RCC 7860 (cell line): ENCODE measurements at regions not wholly inside any gene's neighbourhood (a gene's known extent, or its start where the extent isn't known, plus 50 kb on each side); places are given as distances from the start of the nearest gene placed in this dataset.

ENCODE experiments used
- DNase-seq: peaks from one replicate; pipeline ENCODE4 v3.0.0-alpha.2; 2015; ENCODE audit warnings: low spot score
- FAIRE-seq: peaks from 2 replicates; lab custom pipeline; 2012; peaks lifted over from hg19 to GRCh38; lab: Jason Lieb, UNC

- DNase-seq = no peak
- no peak for FAIRE-seq
Observed at GRCh38 chr7:15885678-15886077, 199.2 kb upstream of the MEOX2 start.

- DNase-seq (no peak), FAIRE-seq (no peak)
Observed at GRCh38 chr7:15874774-15875173, 188.3 kb upstream of the MEOX2 start.

- no peak for FAIRE-seq
- DNase-seq = no peak
Observed at GRCh38 chr7:15870347-15870746, 183.9 kb upstream of the MEOX2 start.

DNA sequence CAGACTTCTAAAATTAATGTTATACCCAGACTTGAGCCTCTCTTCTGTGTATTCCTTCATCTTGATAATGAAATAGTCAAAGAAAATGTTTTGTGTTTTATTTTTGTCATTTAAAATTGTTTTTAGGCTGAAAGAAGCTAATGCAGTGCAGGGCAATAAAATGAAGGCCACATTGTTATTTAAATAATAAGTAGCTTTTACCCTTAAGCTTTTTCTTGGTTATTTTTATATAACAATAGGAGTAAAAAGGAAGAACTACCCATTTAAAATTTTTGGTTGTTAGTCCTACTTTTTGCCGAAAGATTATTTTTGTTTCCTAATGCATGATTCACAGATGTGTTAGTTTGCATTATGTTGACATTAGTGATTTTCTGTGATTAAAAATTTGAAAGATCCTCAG, 181.0 kb upstream of the MEOX2 start:
- FAIRE-seq = no peak
- DNase-seq = no peak

GRCh38 chr7:15866753-15867152, 180.3 kb upstream of the MEOX2 start:
- DNase-seq = no peak
- FAIRE-seq = no peak

- DNase-seq (no peak), FAIRE-seq (no peak)
Observed at GRCh38 chr7:15864626-15864991, 178.1 kb upstream of the MEOX2 start.

- DNase-seq (no peak), FAIRE-seq (no peak)
Observed at GRCh38 chr7:15863951-15864625, 177.6 kb upstream of the MEOX2 start.

GRCh38 chr7:15862781-15863165, 176.3 kb upstream of the MEOX2 start:
- FAIRE-seq (no peak), DNase-seq (no peak)

- no peak for DNase-seq
- FAIRE-seq = no peak
Observed at GRCh38 chr7:15862016-15862780, 175.7 kb upstream of the MEOX2 start.

- FAIRE-seq = no peak
- DNase-seq = no peak
Observed at GRCh38 chr7:15860264-15860949, 173.9 kb upstream of the MEOX2 start.

- FAIRE-seq (no peak), DNase-seq (no peak)
Observed at GRCh38 chr7:15857026-15857425, 170.5 kb upstream of the MEOX2 start.

DNA sequence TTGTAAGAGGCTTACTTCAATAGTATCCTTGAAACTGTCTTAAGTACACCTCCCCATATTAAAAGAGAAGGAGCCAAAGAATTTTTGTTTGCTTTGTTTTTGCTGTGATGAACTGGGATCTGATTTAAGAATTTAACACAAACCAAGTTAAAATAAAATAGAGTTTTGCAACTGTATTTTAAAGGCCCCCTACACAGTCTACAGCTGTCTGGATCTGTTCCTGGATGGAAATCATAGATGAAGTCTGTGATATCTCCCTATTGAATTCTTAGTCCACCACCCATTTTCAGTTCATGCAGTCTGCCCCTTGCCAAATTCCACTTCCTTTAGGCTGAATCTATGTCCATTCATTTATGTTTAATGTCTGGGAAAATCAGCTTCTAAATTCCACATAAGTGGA, 169.8 kb upstream of the MEOX2 start:
- FAIRE-seq (no peak), DNase-seq (no peak)

- no peak for FAIRE-seq
- no peak for DNase-seq
Observed at GRCh38 chr7:15855525-15856109, 169.1 kb upstream of the MEOX2 start.

GRCh38 chr7:15854841-15855524, 168.5 kb upstream of the MEOX2 start:
- DNase-seq (no peak), FAIRE-seq (no peak)

- no peak for FAIRE-seq
- DNase-seq = no peak
Observed at GRCh38 chr7:15853832-15854470, 167.5 kb upstream of the MEOX2 start.

DNA sequence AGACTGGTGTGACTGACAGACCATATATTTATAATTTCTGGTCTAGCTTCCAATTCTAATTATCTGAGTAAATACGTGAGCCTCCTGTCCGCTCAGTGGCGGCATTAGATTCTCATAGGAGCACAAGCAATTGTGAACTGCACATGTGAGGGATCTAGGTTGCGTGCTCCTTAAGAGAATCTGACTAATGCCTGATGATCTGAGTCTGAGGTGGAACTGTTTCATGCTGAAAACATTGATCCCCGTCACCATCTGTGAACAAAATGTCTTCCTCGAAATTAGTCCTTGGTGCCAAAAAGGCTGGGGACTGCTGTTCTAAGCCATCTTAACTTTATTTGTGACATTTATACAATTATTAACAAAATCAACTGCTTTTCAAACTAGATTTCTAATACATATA, 164.7 kb upstream of the MEOX2 start:
- FAIRE-seq (no peak), DNase-seq (no peak)

DNA sequence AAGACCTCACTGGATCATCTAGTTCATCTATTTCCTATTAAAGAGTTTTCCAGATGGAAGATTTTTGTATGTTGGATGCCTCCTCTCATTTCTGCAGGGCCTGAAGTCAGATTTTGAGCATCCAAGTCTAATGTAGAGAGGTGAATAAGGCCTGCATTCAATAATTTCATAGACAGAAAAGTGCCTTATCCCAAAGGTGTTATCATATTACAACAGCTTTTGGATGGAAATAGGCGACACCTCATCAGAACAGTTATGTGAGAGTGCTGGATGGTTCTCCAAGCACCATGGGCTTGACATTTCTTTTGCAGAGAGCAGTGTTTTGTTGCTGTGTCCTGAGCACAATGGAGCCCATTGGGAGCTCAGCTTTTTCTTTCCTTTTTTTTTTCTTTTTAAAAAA, 162.4 kb upstream of the MEOX2 start:
- no peak for FAIRE-seq
- DNase-seq = no peak

GRCh38 chr7:15848362-15848761, 161.9 kb upstream of the MEOX2 start:
- FAIRE-seq = no peak
- DNase-seq = no peak

DNA sequence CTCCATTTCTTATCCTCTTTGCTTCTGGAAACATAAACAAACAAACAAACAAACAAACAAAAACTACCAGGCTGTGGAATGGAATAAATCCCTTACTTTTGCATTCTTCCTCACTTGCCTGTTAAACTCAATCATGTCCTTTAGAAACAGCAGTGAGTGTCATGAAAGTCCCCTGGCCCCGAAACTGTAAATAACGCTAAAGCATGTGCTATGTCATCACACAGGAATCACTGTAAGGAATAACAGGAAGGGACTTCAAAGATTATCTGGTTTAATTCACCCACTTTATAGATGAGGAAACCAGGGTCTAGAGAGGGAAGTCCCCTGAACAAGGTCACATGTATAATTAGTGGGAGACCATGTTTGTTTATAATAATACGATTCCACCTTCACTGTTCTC, 159.4 kb upstream of the MEOX2 start:
- DNase-seq (no peak), FAIRE-seq (no peak)

DNA sequence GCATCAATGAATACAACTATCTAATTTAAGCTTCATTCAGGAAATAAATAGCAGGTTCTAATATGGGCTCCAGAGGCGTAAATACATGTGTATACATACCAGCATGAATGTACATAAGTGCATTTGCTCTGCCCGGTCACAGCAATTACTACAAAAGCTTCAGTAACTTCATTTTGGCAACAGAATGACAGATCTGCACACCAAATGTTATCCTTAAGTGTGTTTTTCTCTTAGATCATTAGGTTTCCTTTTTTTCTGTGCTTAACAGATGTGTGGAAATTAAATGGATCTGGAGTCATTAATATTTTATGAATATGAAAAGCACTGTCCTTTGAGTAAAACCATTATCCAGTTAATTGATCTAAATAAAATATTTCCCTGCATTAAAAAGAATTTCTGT, 159.0 kb upstream of the MEOX2 start:
- no peak for DNase-seq
- no peak for FAIRE-seq
